WERI-Rb-1 (cell line): ENCODE measurements at regions not wholly inside any gene's neighbourhood (a gene's known extent, or its start where the extent isn't known, plus 50 kb on each side); places are given as distances from the start of the nearest gene placed in this dataset.

Experiments used
- DNase-seq: peaks from one replicate; pipeline ENCODE4 v3.0.0-alpha.2; 2020
- H3K27ac ChIP-seq: fragments of 250-450 bp; sonication (Bioruptor Pico); 2 replicates; pipeline ENCODE4 v1.5.1; 2020; ENCODE audit warnings: mild to moderate bottlenecking, moderate library complexity
- H3K27me3 ChIP-seq: fragments of 250-450 bp; sonication (Bioruptor Pico); 2 replicates; pipeline ENCODE4 v1.5.1; 2021; ENCODE audit warnings: mild to moderate bottlenecking, low read depth, moderate library complexity; ENCODE audit not compliant: insufficient read depth, severe bottlenecking
- H3K36me3 ChIP-seq: fragments of 250-450 bp; sonication (Bioruptor Pico); 2 replicates; pipeline ENCODE4 v1.5.1; 2020; ENCODE audit warnings: mild to moderate bottlenecking, moderate library complexity
- H3K4me3 ChIP-seq: 2 replicates; pipeline ENCODE4 v1.5.1; 2011; ENCODE audit warnings: low read depth, mild to moderate bottlenecking, control low read depth, low read length
- H3K9me3 ChIP-seq: fragments of 250-450 bp; sonication (Bioruptor Pico); 2 replicates; pipeline ENCODE4 v1.5.1; 2021; ENCODE audit warnings: mild to moderate bottlenecking, moderate library complexity; ENCODE audit not compliant: severe bottlenecking
- TF ChIP-seq, protein P1 (sequence below): IDR thresholded peaks from 2 replicates; pipeline ENCODE4 v1.5.1; 2011; ENCODE audit warnings: low read depth, mild to moderate bottlenecking, control low read depth, inconsistent platforms, low read length

GRCh38 chr13:73449252-73449651 lies 390.4 kb downstream of the KLF5 start:
- no peak for DNase-seq
- Histone ChIP-seq H3K36me3 (no peaks in the 10 kb centered on the region), H3K27me3 (no peaks in the 10 kb centered on the region), H3K4me3 (no peak overlapping the region), H3K9me3 (peaks cover 2% of the 10 kb centered on the region), H3K27ac (no peak overlapping the region)
- TF ChIP-seq, protein P1, sequence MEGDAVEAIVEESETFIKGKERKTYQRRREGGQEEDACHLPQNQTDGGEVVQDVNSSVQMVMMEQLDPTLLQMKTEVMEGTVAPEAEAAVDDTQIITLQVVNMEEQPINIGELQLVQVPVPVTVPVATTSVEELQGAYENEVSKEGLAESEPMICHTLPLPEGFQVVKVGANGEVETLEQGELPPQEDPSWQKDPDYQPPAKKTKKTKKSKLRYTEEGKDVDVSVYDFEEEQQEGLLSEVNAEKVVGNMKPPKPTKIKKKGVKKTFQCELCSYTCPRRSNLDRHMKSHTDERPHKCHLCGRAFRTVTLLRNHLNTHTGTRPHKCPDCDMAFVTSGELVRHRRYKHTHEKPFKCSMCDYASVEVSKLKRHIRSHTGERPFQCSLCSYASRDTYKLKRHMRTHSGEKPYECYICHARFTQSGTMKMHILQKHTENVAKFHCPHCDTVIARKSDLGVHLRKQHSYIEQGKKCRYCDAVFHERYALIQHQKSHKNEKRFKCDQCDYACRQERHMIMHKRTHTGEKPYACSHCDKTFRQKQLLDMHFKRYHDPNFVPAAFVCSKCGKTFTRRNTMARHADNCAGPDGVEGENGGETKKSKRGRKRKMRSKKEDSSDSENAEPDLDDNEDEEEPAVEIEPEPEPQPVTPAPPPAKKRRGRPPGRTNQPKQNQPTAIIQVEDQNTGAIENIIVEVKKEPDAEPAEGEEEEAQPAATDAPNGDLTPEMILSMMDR: no peak

GRCh38 chr13:73440296-73440895 lies 381.6 kb downstream of the KLF5 start:
- DNase-seq: no peak
- no peaks in the 10 kb centered on the region for H3K27me3 ChIP-seq

GRCh38 chr13:73433890-73434289 lies 375.1 kb downstream of the KLF5 start:
- no peaks in the 10 kb centered on the region for H3K36me3 ChIP-seq
- no peak for DNase-seq
- TF ChIP-seq, protein P1: no peak
- no peak overlapping the region for H3K4me3 ChIP-seq
- H3K9me3 ChIP-seq: no peaks in the 10 kb centered on the region
- no peak overlapping the region for H3K27ac ChIP-seq
- no peaks in the 10 kb centered on the region for H3K27me3 ChIP-seq

More at GRCh38 chr13:73440296-73440895, 381.6 kb downstream of the KLF5 start:
- Histone ChIP-seq H3K36me3 (no peaks in the 10 kb centered on the region), H3K9me3 (peaks cover 10% of the 10 kb centered on the region), H3K4me3 (no peak overlapping the region), H3K27ac (no peak overlapping the region)
- TF ChIP-seq, protein P1: no peak

DNA sequence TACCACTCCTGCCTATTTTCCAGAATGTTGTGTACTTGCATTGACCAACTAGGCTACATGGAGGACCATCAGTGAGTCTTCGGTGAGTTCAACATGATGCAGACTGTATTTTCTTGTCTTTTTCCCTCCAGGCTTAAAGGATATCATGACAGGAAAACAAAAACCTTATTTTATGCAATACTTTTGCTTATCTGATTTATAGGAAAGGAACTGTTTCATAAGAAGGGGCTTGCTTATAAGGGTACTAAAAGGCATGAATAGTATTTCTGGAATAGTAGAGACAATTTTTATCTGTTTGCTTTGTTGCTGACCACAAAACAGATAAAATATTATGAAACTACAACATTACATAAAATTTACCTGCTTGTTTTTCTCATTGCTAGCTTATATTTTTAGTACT lies 374.7 kb downstream of the KLF5 start:
- no peak overlapping the region for H3K4me3 ChIP-seq
- no peaks in the 10 kb centered on the region for H3K27me3 ChIP-seq
- no peaks in the 10 kb centered on the region for H3K9me3 ChIP-seq
- TF ChIP-seq, protein P1: no peak
- no peak overlapping the region for H3K27ac ChIP-seq
- no peaks in the 10 kb centered on the region for H3K36me3 ChIP-seq
- DNase-seq: no peak

DNA sequence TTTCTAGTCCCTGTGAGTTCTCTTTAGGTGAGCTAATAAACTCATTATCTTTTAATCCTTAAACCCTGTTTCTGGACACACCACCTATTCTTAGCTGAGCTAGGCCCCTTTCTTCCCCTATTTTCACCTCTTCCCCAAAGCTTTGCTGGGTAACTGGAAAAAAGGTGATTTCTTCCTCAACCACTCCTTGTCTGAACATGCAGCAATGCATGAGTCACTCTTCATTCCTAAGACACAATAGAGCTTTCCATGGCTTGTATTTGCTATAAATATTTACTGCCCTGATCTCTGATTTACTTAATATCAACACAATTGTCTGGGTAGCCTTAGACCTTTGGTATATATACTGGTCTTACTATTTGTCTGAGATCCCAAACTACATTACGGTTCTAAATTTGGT lies 370.9 kb downstream of the KLF5 start:
- Histone ChIP-seq H3K9me3 (no peaks in the 10 kb centered on the region), H3K4me3 (no peak overlapping the region), H3K27ac (no peak overlapping the region), H3K27me3 (no peaks in the 10 kb centered on the region), H3K36me3 (no peaks in the 10 kb centered on the region)
- DNase-seq: no peak
- TF ChIP-seq, protein P1: no peak

DNA sequence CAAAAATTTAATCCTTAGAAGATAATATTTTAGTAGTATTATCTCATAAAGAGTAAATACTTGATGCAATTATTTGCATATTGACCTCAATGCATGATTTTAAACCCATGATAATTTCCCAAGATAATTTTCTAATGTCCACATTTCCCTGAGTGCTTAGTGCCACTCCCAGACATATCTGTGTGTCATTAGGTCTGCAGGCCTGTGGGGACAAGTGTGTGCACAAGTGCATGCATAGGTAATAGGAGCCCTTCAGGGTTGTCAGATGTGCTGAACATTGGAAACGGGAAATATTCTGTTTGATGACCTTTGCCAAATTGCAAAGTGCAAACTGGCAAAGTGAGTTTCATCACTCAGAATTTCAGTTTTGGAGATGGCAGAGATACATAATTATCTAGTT lies 369.9 kb downstream of the KLF5 start:
- H3K27ac ChIP-seq: no peak overlapping the region
- TF ChIP-seq, protein P1: no peak
- H3K36me3 ChIP-seq: no peaks in the 10 kb centered on the region
- H3K4me3 ChIP-seq: no peak overlapping the region
- DNase-seq: no peak
- no peaks in the 10 kb centered on the region for H3K9me3 ChIP-seq
- no peaks in the 10 kb centered on the region for H3K27me3 ChIP-seq
